ENCODE measurements at regions not wholly inside any gene's neighbourhood (a gene's known extent, or its start where the extent isn't known, plus 50 kb on each side); places are given as distances from the start of the nearest gene placed in this dataset.

GRCh38 chr19:27740396-27740795 lies 1472.6 kb downstream of the UQCRFS1 start:
- TF ChIP-seq POLR2AphosphoS5 (IDR thresholded peaks at IDR 0.05; ENCODE audit: insufficient read depth in 1 of 2, low read depth in 1 of 2) (no peak), CTCF (IDR thresholded peaks at IDR 0.05) (no peak), POLR2A (IDR thresholded peaks at IDR 0.05) (no peak)

Measured in vagina (tissue), 2 donors.